GM06990 (cell line): ENCODE measurements at regions not wholly inside any gene's neighbourhood (a gene's known extent, or its start where the extent isn't known, plus 50 kb on each side); places are given as distances from the start of the nearest gene placed in this dataset.
A peak's percentile ranks its signal among the peaks of the same experiment; 100 is the strongest.

Experiments
- DNase-seq: peaks from one replicate; pipeline ENCODE4 v3.0.0-alpha.2; 2011; ENCODE audit not compliant: insufficient read length; ENCODE audit errors: extremely low read depth
- H3K27me3 ChIP-seq: replicated peaks from 2 replicates; pipeline ENCODE4 v1.6.0; 2011; ENCODE audit warnings: low read length; ENCODE audit not compliant: control insufficient read depth, insufficient read depth
- H3K36me3 ChIP-seq: 2 replicates; pipeline ENCODE4 v1.5.1; 2011; ENCODE audit warnings: low read length; ENCODE audit not compliant: control insufficient read depth, insufficient read depth
- H3K4me3 ChIP-seq: replicated peaks from 2 replicates; pipeline ENCODE4 v1.5.1; 2011; ENCODE audit warnings: low read depth, mild to moderate bottlenecking, control low read depth, low read length
- TF ChIP-seq, protein P1 (sequence below): IDR thresholded peaks from 2 replicates; pipeline ENCODE4 v1.5.1; 2011; ENCODE audit warnings: low read length, control low read depth, mild to moderate bottlenecking, inconsistent platforms; ENCODE audit not compliant: insufficient read depth, poor library complexity, severe bottlenecking

DNA sequence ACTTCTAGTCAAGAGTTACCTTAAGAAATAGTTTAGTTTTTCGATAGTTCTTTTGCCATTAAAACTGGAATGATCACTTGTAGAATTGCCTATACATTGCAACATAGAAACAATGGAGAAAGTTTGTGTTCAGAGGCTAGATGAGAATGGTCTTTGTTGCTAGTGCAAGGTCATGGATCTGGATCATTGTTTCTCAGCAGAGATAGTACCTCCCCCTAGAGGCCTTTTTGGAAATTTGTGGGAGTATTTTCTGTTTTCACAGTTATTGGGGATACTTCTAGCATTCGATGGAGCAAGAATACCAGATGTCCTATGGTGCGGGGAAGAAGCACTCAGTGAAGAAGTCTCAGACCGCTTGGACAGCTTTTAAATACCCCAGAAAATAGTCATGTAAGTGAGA, 138.8 kb upstream of the HMGA2 start:
- H3K36me3 ChIP-seq = no peaks in the 10 kb centered on the region
- DNase-seq = no peak
- H3K27me3 ChIP-seq = no peaks in the 10 kb centered on the region
- no peak overlapping the region for H3K4me3 ChIP-seq
- TF ChIP-seq, protein P1, sequence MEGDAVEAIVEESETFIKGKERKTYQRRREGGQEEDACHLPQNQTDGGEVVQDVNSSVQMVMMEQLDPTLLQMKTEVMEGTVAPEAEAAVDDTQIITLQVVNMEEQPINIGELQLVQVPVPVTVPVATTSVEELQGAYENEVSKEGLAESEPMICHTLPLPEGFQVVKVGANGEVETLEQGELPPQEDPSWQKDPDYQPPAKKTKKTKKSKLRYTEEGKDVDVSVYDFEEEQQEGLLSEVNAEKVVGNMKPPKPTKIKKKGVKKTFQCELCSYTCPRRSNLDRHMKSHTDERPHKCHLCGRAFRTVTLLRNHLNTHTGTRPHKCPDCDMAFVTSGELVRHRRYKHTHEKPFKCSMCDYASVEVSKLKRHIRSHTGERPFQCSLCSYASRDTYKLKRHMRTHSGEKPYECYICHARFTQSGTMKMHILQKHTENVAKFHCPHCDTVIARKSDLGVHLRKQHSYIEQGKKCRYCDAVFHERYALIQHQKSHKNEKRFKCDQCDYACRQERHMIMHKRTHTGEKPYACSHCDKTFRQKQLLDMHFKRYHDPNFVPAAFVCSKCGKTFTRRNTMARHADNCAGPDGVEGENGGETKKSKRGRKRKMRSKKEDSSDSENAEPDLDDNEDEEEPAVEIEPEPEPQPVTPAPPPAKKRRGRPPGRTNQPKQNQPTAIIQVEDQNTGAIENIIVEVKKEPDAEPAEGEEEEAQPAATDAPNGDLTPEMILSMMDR = peak; percentile 55

DNA sequence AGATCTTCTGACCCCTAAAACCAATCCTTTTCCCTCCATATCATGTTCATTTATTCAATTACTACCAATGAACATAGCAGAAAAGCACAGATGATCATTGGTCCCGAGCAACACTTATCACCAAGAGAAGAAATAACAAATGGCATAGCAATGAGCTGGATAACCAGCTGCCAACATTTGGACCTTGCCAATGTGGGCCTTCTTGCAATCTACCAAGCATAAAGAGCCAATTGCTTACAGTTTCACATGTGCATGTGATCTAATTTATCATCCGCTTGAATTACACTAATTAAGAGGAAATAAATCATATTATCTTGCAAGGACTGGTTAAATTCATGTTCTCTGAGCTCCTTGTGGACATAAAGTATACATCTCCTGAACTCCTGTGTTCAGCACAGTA, 134.8 kb upstream of the HMGA2 start:
- Histone ChIP-seq H3K27me3 (no peaks in the 10 kb centered on the region), H3K4me3 (no peak overlapping the region), H3K36me3 (no peaks in the 10 kb centered on the region)
- TF ChIP-seq, protein P1 = no peak
- no peak for DNase-seq

DNA sequence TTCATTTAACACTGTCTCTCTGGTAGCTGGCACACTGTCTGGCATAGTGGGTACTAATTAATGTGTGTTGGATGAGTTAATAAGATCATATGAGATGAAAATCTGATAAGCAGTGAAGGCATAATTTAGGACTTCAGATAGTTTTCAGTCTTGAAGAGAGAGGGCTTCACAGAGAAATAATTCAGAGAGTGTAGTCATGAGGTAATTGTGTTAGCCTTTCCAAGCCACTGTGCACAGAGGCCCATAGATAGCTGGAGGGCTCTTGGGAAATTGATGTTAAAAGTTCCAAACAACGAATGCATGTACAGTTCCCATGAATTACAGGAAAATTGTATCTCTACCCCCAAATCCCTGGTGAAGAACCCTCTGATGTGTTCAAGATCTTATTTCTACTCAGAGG, 133.8 kb upstream of the HMGA2 start:
- no peak overlapping the region for H3K4me3 ChIP-seq
- TF ChIP-seq, protein P1 = no peak
- no peaks in the 10 kb centered on the region for H3K27me3 ChIP-seq
- H3K36me3 ChIP-seq = no peaks in the 10 kb centered on the region
- DNase-seq = no peak

DNA sequence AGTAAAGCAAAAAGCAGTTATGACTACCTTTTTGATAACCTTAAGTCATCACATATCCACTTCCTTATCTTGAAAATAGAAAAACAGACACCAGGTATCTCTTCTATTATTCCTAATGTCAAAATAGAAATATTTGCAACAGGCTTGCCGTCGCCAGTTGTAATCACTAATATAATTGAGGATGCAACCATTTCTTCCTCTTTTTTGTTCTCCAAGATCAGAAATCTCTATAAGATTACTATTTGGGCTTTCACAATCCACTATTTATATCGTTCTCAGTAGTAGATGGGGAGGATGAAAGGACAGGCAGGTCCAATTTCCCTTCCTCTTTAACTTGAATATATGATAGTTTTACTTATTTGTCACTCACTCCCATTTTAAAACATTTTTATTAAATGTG, 130.2 kb upstream of the HMGA2 start:
- TF ChIP-seq, protein P1 = no peak
- no peak overlapping the region for H3K4me3 ChIP-seq
- no peak for DNase-seq
- no peaks in the 10 kb centered on the region for H3K36me3 ChIP-seq
- H3K27me3 ChIP-seq = no peaks in the 10 kb centered on the region

DNA sequence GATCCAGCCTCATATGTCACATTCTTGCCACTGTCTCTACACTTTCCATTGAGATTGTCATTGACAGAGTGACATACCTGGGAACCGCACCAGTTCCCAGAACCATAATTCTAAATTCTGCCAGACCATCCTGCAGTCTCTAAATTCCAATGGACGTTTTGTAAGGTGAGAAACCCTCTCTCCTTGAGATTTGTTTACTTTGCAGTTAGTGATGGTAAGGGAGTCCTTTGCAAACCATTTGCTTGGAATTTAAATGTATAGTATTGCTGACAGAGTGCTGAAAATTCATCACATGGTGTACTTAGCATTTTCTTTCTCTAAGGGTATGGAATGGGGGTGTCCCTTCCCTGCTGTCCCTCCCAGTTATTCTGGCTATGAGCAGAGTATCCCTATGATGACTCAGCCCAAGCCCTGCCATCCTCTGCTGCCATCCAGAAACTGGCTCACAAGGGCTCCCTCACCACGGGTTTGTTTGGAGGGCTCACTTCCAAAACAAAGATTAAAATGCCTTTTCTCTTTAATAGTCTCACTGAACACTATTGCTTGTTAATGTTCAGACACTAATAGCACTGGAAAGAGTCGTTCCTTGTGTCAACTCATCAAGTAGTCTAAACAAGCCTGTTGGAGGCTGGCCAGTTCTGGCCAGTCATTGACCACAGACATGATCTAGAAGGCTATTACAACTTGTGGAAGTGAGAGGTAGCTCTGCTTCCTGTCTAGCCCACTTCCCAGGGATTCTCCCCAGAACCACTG, 129.0 kb upstream of the HMGA2 start:
- H3K4me3 ChIP-seq = no peak overlapping the region
- no peak for DNase-seq
- no peaks in the 10 kb centered on the region for H3K36me3 ChIP-seq
- TF ChIP-seq, protein P1 = no peak
- no peaks in the 10 kb centered on the region for H3K27me3 ChIP-seq

DNA sequence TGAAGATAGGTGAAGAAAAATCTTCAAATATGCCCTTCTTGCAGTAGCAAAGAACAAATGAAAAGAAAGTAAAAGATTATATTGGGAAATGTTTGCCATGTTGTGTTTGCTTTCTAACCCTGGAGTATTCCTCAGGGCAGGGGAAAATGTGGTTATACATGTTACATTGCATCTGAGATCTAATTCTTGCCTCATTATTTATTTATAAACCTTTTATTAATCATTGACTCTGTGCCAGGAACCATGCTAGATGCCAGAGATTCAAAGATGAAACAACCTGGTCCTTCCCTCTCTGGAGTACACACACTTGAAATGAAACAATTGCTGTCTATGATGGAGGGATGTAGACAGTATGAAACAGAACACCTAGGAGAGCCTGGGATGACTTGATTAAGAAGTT, 128.1 kb upstream of the HMGA2 start:
- no peak for DNase-seq
- TF ChIP-seq, protein P1 = no peak
- H3K36me3 ChIP-seq = no peaks in the 10 kb centered on the region
- H3K4me3 ChIP-seq = no peak overlapping the region
- H3K27me3 ChIP-seq = no peaks in the 10 kb centered on the region
